T47D (cell line): ENCODE measurements at regions not wholly inside any gene's neighbourhood (a gene's known extent, or its start where the extent isn't known, plus 50 kb on each side); places are given as distances from the start of the nearest gene placed in this dataset.

ENCODE experiments used
- DNase-seq, 2 experiments: peaks; one replicate each; pipeline versions ENCODE4 v3.0.0 to v3.0.0-alpha.2; 2011 to 2012; ENCODE audit warnings: low read depth in 1 of 2, low spot score in 1 of 2
- JUND ChIP-seq: IDR thresholded peaks from 2 replicates; pipeline ENCODE4 v1.6.1; 2012; ENCODE audit warnings: low read depth
- in situ Hi-C: cut with HindIII; loops from 2 replicates; pipeline ENCODE4 v1.10.0; 2016; ENCODE audit warnings: low sequenced_read_pairs, low pct_unique_long_range_greater_than_20kb

DNA sequence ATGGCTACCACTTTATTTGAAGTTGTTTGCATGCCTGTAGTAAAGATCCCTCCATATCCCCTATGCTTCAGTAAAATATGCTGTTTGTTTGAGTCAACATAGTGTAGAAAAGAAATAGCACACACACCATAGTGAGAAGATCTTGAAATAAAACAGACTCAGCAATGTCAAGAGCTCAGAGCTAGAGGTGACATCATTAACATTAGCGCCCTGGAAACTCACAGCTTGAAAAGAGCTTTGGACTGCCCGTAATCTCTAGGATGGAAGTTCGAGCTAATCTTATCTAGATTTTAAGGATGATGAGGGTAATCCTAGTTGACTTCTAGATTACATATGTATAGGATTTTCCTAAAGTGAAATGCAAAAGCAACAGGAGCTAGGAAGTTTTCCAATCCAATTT lies 275.6 kb downstream of the SMARCA1 start:
- no peak for DNase-seq
- no peak for TF ChIP-seq JUND
- in situ Hi-C loops: no loop called here

DNA sequence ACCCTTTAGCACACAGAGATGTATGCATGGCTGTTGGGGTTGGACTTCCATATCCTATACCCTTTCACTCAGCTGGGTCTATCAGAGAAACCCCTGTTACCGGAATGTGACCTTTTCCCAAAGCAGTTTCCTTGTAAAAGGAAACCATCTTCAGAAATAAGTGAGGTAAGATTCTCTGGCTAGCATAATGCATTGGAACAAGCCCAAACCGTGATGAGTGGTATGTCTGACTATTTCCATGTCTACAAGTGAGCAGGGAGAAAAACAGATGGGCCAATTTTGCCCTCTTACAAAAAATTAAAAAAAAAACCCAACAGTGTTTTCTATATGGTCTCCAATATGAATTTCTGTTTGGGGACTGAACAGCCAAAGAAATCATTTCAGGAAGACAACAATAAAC lies 283.9 kb downstream of the SMARCA1 start:
- no peak for DNase-seq
- in situ Hi-C loops: no loop called here
- TF ChIP-seq JUND: no peak

DNA sequence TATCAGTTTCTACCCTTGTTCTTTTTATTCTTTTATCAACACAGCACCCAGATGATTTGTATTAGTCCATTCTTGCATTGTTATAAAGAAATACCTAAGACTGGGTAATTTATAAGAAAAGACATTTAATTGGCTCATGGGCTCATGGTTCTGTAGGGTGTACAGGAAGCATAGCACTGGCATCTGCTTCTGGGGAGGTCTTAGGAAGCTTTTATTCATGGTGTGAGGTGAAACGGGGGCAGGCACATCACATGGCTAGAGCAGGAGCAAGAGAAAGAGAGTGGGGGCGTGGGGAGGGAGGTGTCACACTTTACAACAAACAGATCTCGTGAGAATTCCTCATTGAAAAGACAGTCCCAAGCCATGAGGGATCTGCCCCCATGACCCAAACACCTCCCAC lies 285.3 kb downstream of the SMARCA1 start:
- in situ Hi-C loops: no loop called here
- no peak for TF ChIP-seq JUND
- no peak for DNase-seq

DNA sequence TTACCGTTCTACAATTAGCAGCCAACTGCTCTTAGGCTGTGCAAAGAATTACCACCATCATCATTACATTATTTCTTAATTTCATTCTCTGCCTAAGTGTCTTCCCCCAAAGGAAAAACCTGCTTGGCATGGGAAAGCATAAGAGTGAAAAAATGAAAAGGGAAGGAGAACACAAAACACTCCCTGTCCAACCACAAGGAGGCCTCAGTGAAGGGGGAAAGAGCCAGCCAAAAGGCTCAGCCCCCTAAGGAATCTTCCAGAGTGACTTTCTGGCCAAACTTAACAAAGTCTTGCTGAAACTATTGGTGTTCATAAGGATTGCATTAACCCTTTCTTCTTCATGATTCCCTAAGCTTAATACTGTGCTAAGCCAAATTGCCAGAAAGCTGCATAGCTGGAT lies 287.4 kb downstream of the SMARCA1 start:
- TF ChIP-seq JUND: no peak
- no peak for DNase-seq
- in situ Hi-C loops: no loop called here

DNA sequence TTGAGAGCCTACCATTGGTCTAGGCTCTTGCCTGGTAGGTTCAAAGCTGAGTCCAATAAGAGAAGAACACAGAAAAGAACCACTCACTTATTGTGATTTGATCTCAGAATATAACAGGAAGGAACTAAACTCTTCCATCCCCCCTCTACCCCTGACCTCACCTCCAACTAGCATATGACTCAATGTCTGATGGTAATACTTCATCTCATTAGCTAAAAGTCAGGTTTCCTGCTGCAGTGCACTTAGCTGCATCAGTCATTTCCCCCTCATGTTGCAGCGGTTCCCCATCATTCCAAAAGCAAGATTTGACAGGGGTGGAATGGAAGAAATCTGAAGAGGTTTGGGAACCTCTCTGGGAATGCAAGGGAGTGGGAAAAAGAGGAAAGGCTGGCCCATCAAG lies 289.5 kb downstream of the SMARCA1 start:
- no peak for DNase-seq
- TF ChIP-seq JUND: no peak
- in situ Hi-C loops: no loop called here

DNA sequence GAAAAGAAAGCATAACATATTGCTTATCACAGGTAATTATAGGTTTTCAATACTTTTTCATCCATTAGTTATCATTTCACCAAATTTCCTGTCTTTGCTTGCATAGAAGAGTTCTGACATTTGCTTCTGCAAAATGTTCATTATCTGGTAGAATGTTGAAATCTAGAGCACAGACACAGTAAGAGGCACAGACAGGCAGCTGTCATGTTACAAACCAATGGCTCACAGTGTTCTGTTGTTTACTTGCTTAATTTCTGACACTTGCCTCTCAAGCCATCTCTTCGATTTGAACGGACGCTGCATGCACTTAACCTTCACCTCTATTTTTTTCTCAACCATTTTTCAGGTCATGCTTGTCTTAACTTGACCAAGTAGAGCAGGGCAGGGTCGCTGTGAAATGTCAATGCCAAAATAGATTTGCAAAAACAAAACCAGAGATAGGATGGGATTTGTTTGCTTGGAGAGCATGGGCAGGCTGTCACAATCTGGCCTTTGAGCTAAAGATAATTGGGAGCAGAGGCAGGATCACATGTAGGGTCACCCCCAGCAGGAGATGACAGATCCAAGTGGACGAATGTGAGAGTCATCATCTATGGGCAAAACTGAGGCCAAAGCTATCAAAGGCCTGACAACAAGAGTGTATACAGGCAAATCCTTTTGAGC lies 292.3 kb downstream of the SMARCA1 start:
- no peak for TF ChIP-seq JUND
- DNase-seq: no peak
- in situ Hi-C loops: no loop called here

DNA sequence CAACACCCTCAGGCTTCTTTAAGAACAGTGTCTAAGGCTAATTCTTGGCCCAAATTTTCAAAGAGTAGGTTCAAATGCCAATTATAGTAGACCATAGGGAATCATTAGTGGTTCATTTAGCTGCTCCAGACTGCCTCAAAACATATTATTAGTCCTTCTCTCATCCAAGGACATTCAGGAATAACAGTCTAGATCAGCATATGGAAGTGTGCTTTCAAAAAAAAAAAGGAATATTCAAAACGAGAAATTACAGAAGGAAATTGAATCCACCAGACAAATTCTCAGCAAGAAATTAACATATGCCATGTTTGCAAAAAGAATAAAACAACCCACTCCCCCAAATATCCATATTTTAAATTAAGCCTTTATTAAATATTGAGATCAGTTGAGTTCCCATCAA lies 293.1 kb downstream of the SMARCA1 start:
- no peak for DNase-seq
- no peak for TF ChIP-seq JUND
- in situ Hi-C loops: no loop called here

DNA sequence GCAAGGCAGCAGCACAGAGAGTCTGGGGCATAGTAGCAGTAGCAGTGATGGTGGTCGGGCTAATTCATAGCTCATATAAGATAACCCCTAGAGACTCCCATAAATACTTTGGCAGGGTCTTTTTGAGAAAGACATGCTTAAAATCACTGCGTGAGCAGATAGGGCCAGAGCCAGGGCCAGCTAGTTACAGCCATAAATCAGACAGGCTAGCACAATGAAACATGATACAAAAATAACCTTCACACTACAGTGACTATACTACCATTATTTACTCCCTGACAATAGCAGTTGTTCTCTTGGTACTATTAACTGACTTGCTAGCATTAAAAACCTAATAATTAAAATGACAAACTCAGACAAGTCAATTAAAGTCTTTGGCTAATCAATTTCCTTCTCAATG lies 295.9 kb downstream of the SMARCA1 start:
- DNase-seq: no peak
- in situ Hi-C loops: no loop called here
- TF ChIP-seq JUND: no peak

DNA sequence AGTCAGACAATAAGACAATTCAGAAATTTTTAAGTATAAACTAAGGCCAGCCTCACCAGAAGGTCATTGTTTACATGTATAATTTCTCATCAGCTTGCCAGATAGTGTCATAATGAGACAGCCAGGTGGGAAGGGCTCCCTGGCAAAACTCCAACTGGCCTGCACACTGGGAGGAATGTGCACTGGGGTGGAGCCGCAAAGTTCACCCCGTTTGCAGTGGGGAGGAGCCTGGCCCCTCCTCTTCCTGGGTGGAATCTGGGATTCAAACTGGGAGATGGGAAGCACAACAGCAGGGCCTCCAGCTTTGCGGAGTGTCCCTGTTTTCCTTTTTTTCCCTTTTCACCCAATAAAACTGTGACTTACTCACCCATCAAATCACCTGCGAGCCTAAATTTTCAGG lies 329.9 kb downstream of the SMARCA1 start:
- in situ Hi-C loops: no loop called here
- no peak for TF ChIP-seq JUND
- no peak for DNase-seq

DNA sequence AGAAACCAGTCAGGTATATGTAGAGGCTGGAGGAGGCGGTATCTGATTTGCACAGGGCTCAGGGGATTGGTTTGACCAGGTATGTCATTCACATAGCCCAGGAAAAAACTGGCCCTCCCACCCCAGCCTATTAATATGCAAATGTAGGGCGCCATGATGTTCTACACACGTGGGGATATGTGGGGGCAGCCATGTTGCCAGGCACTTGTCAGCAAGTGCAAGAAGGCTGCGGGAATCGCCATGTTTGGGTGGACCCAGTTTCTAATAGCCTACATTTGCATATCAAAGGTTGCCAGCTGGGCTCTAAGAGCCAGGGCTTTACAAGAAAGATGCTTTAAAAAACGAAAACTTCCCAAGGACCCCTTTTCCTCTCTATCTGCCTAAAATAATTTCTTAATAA lies 335.1 kb downstream of the SMARCA1 start:
- in situ Hi-C loops: no loop called here
- DNase-seq: no peak
- TF ChIP-seq JUND: no peak

DNA sequence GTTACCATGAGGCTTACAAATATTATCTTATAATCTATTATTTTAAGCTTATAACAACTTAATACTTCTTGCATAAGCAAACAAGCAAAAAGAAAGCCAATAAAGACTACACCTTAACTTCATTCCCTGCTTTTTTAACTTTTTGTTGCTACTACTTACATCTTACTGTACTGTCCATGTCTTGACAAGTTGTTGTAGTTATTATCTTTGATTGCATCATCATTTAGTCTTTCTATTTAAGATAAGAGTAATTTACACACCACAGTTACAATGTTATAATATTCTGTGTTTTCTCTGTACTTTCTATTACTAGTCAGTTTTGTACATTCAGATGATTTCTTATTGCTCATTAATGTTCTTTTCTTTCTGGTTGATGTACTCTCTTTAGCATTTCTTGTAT lies 346.6 kb downstream of the SMARCA1 start:
- in situ Hi-C loops: no loop called here
- no peak for DNase-seq
- TF ChIP-seq JUND: no peak

DNA sequence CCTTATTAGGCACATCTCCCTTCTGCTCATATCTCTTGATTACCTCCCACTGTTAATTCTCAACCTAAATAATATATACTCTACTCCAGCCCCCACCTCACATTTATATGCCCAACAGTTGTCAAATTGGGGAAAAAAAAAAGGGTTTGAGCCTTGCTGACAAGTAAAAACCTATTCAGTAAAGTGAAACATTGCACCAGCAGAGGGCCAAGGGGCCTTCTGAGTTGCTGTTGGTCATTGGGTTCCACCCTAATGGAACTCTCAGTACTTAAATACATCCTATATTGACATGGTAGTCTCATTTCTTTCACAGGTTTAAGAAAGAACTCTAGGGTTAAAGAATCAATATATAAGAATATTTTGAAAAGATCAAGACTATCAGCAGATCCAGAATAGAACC lies 362.2 kb downstream of the SMARCA1 start:
- no peak for TF ChIP-seq JUND
- in situ Hi-C loops: no loop called here
- DNase-seq: no peak

DNA sequence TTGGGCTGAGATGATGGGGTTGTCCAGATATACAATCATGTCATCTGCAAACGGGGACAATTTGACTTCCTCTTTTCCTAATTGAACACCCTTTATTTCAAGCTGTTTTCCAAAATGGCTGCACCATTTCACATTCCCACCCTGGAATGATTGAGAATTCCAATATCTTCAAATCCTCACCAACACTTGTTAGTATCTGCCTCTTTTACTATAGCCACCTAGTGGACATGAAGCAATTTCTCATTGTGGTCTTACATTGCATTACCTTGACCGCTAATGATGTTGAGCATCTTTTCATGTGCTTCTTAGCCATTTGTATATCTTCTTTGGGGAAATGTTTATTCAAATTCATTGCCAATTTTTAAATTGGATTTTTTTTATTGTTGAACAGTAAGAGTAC lies 364.8 kb downstream of the SMARCA1 start:
- TF ChIP-seq JUND: no peak
- in situ Hi-C loops: no loop called here
- DNase-seq: no peak

DNA sequence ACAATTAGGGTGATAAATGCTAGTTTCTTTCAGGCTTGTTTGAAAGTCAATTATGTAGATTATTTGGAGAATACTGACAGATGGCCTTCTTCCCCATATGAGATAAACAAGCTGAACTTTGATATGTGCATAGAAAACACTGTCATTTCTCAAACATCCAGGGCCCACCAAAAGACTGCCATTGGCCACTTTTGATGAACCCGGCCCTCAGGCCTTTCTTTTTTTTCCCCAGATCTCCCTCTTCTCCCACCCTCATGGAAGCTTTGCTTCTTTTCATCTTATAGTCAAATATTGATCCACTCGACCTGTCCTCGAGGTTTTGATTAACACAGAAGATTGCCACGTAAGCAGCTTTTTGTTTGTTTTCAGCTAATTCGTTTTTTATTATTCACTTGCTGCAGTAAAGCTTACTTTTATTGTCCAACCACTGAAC lies 377.4 kb downstream of the SMARCA1 start:
- in situ Hi-C loops: no loop called here
- DNase-seq: no peak
- TF ChIP-seq JUND: no peak
